ENCODE measurements at regions not wholly inside any gene's neighbourhood (a gene's known extent, or its start where the extent isn't known, plus 50 kb on each side); places are given as distances from the start of the nearest gene placed in this dataset.

- Histone ChIP-seq H3K36me3 (no peaks in the 10 kb centered on the region), H3K4me3 (no peak overlapping the region), H3K27me3 (peaks cover under 1% of the 10 kb centered on the region; the same call in 1 of the 2 replicates), H3K9me3 (replicated peaks) (no peaks in the 10 kb centered on the region), H3K27ac (no peak overlapping the region), H3K4me1 (no peaks in the 10 kb centered on the region)
- no peak for DNase-seq
These were observed 56.0 kb downstream of the EN1 start for GRCh38 chr2:118791483-118791882.

DNA sequence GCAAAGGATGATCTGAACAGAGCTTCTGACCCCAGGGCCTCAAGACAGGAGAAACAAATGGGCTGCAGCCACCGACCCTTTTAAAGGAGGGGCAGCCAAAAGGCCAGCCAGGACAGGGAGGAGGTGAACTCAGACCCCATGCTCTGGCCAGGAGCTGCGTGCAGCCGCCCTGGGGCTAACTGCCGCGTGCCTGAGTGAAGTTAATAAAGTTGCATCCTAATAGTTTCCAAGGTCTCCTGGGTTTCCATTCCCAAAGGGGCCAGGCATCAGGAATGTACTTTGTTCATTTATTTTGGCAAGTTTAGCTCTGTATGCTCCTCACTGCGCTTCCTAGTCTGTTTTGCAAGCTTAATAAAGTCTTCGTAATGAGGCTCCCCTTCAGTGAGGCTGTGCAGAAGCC is 60.7 kb downstream of the EN1 start:
- H3K36me3 ChIP-seq: no peaks in the 10 kb centered on the region
- H3K9me3 ChIP-seq (replicated peaks): no peaks in the 10 kb centered on the region
- H3K4me3 ChIP-seq: no peak overlapping the region
- peaks cover 4% of the 10 kb centered on the region; the same call in 1 of the 2 replicates for H3K27me3 ChIP-seq
- H3K27ac ChIP-seq: no peak overlapping the region
- no peak for DNase-seq
- H3K4me1 ChIP-seq: no peaks in the 10 kb centered on the region

- H3K9me3 ChIP-seq (replicated peaks): no peaks in the 10 kb centered on the region
- H3K27ac ChIP-seq: no peak overlapping the region
- DNase-seq: no peak
- H3K36me3 ChIP-seq: no peaks in the 10 kb centered on the region
- no peak overlapping the region for H3K4me3 ChIP-seq
- no peaks in the 10 kb centered on the region for H3K4me1 ChIP-seq
- peaks cover 4% of the 10 kb centered on the region; the same call in 1 of the 2 replicates for H3K27me3 ChIP-seq
These were observed 62.6 kb downstream of the EN1 start for GRCh38 chr2:118784860-118785259.

- no peak for DNase-seq
- H3K27me3 ChIP-seq: 0 out of 2 replicates have a peak, but pooled peaks cover 2% of the 10 kb centered on the region
- H3K4me3 ChIP-seq: no peak overlapping the region
- H3K36me3 ChIP-seq: no peaks in the 10 kb centered on the region
- H3K9me3 ChIP-seq (replicated peaks): no peaks in the 10 kb centered on the region
- H3K4me1 ChIP-seq: no peaks in the 10 kb centered on the region
- no peak overlapping the region for H3K27ac ChIP-seq
These were observed 68.1 kb downstream of the EN1 start for GRCh38 chr2:118779362-118779761.

DNA sequence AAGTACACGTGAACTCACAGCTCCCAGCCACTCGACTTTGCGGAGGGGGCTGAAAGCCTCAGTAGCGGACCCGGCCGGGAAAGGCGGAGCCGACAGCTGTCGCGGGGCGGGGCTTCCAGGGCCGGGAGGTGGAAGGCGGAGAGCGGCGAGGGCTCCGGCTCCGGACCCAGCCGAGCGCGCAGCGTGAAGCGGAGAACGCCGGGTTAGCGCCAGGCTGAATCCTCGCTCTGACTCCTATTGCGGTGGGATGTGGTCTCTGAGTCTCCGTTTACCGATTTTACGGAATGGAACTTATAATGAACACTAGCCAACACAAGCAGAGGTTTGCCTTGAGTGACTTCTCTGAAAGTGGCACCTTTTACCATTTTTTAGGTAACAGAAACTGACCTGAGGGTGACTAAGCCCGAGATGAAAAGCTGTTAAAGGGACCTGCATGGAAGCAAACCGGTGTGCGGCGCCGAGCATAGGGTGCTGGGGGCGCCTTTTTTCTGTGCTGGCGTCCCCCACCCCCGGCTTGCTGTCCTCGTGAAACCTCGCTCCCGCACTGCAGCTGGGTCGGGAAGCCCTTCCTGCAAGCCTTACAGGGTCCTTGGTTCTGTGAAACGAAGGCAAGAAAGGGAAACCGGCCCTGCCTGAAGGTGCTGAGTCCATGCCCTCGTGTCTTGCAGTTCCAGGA is 72.9 kb downstream of the EN1 start:
- Histone ChIP-seq H3K4me3 (no peak overlapping the region), H3K27me3 (peaks cover 5% of the 10 kb centered on the region; the same call in 1 of the 2 replicates), H3K27ac (no peak overlapping the region), H3K36me3 (no peaks in the 10 kb centered on the region), H3K9me3 (replicated peaks) (no peaks in the 10 kb centered on the region), H3K4me1 (no peaks in the 10 kb centered on the region)
- DNase-seq: peak; percentile 10 to 30

- H3K27ac ChIP-seq: no peak overlapping the region
- no peaks in the 10 kb centered on the region for H3K36me3 ChIP-seq
- no peaks in the 10 kb centered on the region for H3K9me3 ChIP-seq (replicated peaks)
- no peak for DNase-seq
- H3K4me1 ChIP-seq: no peaks in the 10 kb centered on the region
- no peak overlapping the region for H3K4me3 ChIP-seq
- peaks cover 5% of the 10 kb centered on the region; the same call in 1 of the 2 replicates for H3K27me3 ChIP-seq
These were observed 73.6 kb downstream of the EN1 start for GRCh38 chr2:118773826-118774225.

DNA sequence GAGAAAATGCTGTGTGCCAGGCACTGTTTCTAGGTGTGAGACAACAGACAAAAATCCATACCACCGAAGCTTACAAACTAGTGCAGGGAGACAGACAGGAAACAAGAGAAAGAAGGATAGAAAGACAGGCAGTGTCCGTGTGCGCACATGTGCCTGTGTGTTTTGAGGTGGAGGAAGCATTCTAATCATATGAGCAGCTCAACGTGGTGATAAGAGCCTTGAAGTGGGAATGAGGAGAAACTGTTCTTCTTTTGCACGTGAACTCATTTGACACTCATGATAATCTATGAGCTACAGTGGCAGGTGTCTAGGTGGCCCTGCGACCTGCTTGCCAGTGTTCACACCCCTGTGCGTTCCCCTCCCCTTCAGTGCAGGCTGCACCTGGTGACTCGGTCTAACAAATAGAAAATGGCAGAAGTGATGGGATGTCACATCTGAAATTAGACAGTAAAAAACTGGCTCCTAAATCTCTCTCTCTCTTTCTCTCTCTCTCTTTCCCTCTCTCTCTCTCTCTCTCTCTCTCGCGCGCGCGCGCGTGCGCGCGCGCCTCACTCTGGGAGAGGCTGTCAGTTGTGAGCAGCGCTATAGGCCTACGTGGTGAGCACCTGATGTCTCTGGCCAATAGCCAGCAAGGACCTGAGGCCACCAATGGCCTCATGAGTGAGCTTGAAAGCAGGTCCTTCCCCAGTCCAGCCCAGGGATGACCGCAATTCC is 74.8 kb downstream of the EN1 start:
- Histone ChIP-seq H3K9me3 (replicated peaks) (no peaks in the 10 kb centered on the region), H3K27ac (no peak overlapping the region), H3K4me3 (no peak overlapping the region), H3K36me3 (no peaks in the 10 kb centered on the region), H3K27me3 (peaks cover 5% of the 10 kb centered on the region; the same call in 1 of the 2 replicates), H3K4me1 (no peaks in the 10 kb centered on the region)
- no peak for DNase-seq

GRCh38 chr2:118769707-118770400 is 77.6 kb downstream of the EN1 start:
- H3K27me3 ChIP-seq: peaks cover 3% of the 10 kb centered on the region; the same call in 1 of the 2 replicates
- no peak for DNase-seq
- H3K4me1 ChIP-seq: no peaks in the 10 kb centered on the region
- no peak overlapping the region for H3K27ac ChIP-seq
- no peak overlapping the region for H3K4me3 ChIP-seq
- H3K36me3 ChIP-seq: no peaks in the 10 kb centered on the region
- H3K9me3 ChIP-seq (replicated peaks): no peaks in the 10 kb centered on the region

GRCh38 chr2:118766871-118767270 is 80.6 kb downstream of the EN1 start:
- no peak for DNase-seq
- H3K36me3 ChIP-seq: no peaks in the 10 kb centered on the region
- H3K4me3 ChIP-seq: no peak overlapping the region
- no peaks in the 10 kb centered on the region for H3K9me3 ChIP-seq (replicated peaks)
- H3K27me3 ChIP-seq: no peaks in the 10 kb centered on the region; the same call in 1 of the 2 replicates
- no peak overlapping the region for H3K27ac ChIP-seq
- H3K4me1 ChIP-seq: no peaks in the 10 kb centered on the region

GRCh38 chr2:118764855-118765254 is 82.6 kb downstream of the EN1 start:
- Histone ChIP-seq H3K4me1 (no peaks in the 10 kb centered on the region), H3K9me3 (replicated peaks) (no peaks in the 10 kb centered on the region), H3K4me3 (no peak overlapping the region), H3K36me3 (no peaks in the 10 kb centered on the region), H3K27ac (no peak overlapping the region), H3K27me3 (no peaks in the 10 kb centered on the region; the same call in 1 of the 2 replicates)
- DNase-seq: no peak

DNA sequence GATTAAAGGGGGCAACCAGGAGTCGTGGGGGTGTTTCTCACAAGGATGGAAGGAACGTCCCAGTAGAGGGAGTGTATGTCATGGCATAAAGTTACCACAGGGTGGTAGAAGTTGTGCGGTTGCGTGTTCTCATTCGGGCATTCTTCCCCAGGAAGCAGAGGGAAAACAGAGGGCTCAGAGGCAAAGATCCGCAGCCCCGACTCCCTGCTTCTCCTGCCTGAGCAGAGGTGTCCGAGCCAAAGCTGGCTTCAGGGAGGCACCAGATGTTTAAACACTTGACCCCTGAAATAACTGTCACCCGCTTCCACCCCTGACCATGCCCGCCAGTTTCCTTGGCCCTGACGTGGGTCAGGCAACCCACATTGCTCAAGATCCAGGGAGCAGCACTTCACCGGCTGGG is 83.7 kb downstream of the EN1 start:
- Histone ChIP-seq H3K4me1 (no peaks in the 10 kb centered on the region), H3K9me3 (replicated peaks) (no peaks in the 10 kb centered on the region), H3K4me3 (no peak overlapping the region), H3K36me3 (no peaks in the 10 kb centered on the region), H3K27ac (no peak overlapping the region), H3K27me3 (no peaks in the 10 kb centered on the region; the same call in 1 of the 2 replicates)
- no peak for DNase-seq

DNA sequence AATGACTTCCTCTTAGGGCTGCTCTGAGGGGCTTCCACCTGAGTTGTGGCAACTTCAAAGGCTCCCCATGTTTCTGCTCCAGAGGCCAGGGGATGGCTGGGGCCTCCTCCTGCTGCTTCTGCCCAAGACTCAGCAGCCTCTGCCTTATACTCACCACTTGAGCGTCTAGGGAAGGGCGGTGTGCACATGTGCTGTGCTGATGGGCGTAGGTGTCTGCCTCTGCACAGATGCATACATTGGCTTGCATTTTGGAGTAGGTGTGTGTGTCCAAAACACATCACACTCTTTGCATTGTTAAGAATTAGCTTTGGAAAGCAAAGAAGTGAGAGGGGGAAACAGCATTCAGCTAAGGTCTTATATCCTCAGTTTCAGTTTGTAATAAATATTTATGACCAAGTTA is 85.2 kb downstream of the EN1 start:
- Histone ChIP-seq H3K4me3 (no peak overlapping the region), H3K4me1 (no peaks in the 10 kb centered on the region), H3K9me3 (replicated peaks) (no peaks in the 10 kb centered on the region), H3K27me3 (no peaks in the 10 kb centered on the region; the same call in 1 of the 2 replicates), H3K36me3 (no peaks in the 10 kb centered on the region), H3K27ac (no peak overlapping the region)
- DNase-seq: no peak

GRCh38 chr2:118761771-118762170 is 85.7 kb downstream of the EN1 start:
- H3K4me1 ChIP-seq: no peaks in the 10 kb centered on the region
- no peaks in the 10 kb centered on the region for H3K36me3 ChIP-seq
- no peak overlapping the region for H3K27ac ChIP-seq
- no peak for DNase-seq
- no peaks in the 10 kb centered on the region for H3K9me3 ChIP-seq (replicated peaks)
- H3K27me3 ChIP-seq: no peaks in the 10 kb centered on the region; the same call in 1 of the 2 replicates
- no peak overlapping the region for H3K4me3 ChIP-seq

DNA sequence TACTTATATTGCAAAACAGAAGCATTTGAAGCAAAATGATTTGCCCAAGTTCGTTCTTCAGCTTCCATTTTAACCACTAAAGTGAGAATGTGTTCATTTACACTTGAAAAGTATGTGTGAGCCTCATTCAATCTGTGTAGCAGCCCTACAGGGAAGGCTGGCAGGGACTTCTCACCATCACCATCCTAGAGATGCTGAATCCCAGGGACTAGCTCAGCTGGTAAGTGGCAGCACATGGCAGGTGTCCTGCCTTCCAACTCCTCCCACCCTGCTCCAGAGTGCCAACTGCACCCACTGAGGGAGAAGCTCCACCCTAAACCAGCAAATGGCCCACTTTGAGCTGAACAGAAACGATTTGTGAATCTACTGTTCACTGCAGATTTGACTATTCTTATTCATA is 91.5 kb downstream of the EN1 start:
- Histone ChIP-seq H3K27ac (no peak overlapping the region), H3K36me3 (no peaks in the 10 kb centered on the region), H3K4me3 (no peak overlapping the region), H3K4me1 (no peaks in the 10 kb centered on the region), H3K9me3 (replicated peaks) (no peaks in the 10 kb centered on the region), H3K27me3 (no peaks in the 10 kb centered on the region)
- DNase-seq: no peak

DNA sequence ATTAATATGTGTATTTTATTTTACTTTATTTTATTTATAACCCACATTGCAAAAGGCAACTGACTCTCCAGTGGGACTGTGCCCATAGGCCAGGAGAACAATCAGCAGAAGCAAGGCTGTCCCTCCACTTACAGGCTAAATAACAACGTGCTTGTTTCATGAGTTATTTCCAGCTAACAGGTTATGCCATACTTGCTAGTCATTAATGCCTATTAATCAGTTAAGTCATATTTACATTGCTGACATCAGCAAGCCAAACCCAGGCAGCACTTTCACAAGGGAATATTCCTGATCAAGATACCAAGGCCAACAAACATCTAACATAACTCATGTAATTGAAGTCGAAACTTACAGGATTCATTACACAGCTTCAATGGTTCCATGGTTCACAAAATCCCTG is 92.1 kb downstream of the EN1 start:
- Histone ChIP-seq H3K9me3 (replicated peaks) (no peaks in the 10 kb centered on the region), H3K4me1 (no peaks in the 10 kb centered on the region)

More for the DNA sequence above, 92.1 kb downstream of the EN1 start:
- DNase-seq: no peak
- no peak overlapping the region for H3K4me3 ChIP-seq
- no peak overlapping the region for H3K27ac ChIP-seq
- no peaks in the 10 kb centered on the region for H3K36me3 ChIP-seq
- no peaks in the 10 kb centered on the region for H3K27me3 ChIP-seq

Data from SJCRH30 (cell line).